ENCODE measurements at regions not wholly inside any gene's neighbourhood (a gene's known extent, or its start where the extent isn't known, plus 50 kb on each side); places are given as distances from the start of the nearest gene placed in this dataset.

DNA sequence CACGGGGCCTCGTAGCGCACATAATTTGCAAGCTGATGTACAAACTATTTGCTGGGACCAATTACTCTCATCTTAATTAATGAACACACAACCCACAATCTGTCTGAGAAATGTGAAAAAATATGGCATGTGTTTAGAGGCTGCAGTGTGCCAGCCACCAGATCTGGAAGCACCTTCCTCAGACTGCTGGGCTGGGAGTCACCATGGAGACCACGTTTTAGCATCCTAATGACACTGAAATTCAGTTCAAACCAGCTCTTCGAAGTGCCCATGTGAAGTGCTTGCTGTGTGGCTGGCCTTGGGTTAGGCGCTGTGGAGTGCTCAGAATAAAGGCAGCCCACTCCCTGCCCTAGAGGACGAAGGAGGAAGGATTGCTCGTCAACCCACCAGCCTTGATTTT lies 482.4 kb downstream of the OMA1 start:
- peaks cover 1% of the 10 kb centered on the region for H3K9me3 ChIP-seq (ENCODE audit: low read depth, low read length)
- no peak overlapping the region for H3K27ac ChIP-seq (ENCODE audit: low read depth, low read length)
- no peak overlapping the region for H2AFZ ChIP-seq (ENCODE audit: low read length)
- TF ChIP-seq, protein P1, sequence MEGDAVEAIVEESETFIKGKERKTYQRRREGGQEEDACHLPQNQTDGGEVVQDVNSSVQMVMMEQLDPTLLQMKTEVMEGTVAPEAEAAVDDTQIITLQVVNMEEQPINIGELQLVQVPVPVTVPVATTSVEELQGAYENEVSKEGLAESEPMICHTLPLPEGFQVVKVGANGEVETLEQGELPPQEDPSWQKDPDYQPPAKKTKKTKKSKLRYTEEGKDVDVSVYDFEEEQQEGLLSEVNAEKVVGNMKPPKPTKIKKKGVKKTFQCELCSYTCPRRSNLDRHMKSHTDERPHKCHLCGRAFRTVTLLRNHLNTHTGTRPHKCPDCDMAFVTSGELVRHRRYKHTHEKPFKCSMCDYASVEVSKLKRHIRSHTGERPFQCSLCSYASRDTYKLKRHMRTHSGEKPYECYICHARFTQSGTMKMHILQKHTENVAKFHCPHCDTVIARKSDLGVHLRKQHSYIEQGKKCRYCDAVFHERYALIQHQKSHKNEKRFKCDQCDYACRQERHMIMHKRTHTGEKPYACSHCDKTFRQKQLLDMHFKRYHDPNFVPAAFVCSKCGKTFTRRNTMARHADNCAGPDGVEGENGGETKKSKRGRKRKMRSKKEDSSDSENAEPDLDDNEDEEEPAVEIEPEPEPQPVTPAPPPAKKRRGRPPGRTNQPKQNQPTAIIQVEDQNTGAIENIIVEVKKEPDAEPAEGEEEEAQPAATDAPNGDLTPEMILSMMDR (IDR thresholded peaks at IDR 0.05; ENCODE audit: extremely low read depth, low read depth, low read length): no peak
- H3K36me3 ChIP-seq (ENCODE audit: insufficient read depth, low read length): no peaks in the 10 kb centered on the region
- no peak for DNase-seq (ENCODE audit: insufficient read length, low spot score, missing footprints)
- H3K4me1 ChIP-seq (ENCODE audit: insufficient read depth, low read length): no peaks in the 10 kb centered on the region
- H3K4me2 ChIP-seq (ENCODE audit: insufficient read depth, low read length): no peak overlapping the region
- H4K20me1 ChIP-seq (ENCODE audit: insufficient read depth, low read length): no peaks in the 10 kb centered on the region
- no peaks in the 10 kb centered on the region for H3K27me3 ChIP-seq (ENCODE audit: insufficient read depth, low read length)
- no peak overlapping the region for H3K4me3 ChIP-seq (ENCODE audit: insufficient read depth, low read length)
- no peaks in the 10 kb centered on the region for H3K79me2 ChIP-seq (ENCODE audit: insufficient read depth, low read length)

DNA sequence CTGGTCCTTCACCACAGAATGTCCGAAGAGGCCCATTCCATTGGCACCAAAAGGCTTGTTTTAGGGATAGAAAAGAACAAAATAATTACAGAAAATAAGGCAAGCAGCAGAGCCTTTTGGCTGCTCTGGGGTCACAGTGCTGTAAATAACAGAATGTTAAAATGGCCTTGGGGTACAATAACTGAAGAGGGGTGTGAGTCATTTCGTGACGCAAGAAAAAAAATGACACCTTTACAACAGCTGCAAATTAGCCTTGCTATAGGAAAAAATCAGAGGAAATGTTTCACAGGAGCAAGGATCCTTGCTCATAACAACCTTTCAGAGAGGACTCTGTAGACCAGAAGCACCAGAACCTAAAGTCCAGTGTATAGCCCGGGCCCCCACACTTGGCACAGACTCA lies 483.4 kb downstream of the OMA1 start:
- TF ChIP-seq, protein P1 (IDR thresholded peaks at IDR 0.05; ENCODE audit: extremely low read depth, low read depth, low read length): no peak
- no peaks in the 10 kb centered on the region for H3K4me1 ChIP-seq (ENCODE audit: insufficient read depth, low read length)

DNA sequence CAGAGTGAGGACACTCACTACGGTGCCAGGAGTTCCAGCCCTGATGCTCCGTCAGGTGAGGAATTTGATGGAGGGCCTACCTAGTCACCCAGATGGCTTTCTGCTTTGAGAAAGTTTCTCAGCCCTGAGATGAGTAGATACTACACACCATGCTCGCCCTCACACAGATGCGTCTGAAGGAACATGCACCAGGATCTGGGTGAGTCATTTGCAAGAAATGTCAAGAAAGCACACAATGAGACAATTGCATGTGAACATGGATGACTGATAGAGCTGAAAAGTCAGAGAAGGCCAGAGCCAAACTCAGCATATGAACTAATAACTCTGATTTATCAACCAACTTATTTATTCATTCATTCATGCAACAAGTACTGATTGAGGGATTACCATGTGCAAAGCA lies 483.9 kb downstream of the OMA1 start:
- H3K79me2 ChIP-seq (ENCODE audit: insufficient read depth, low read length): no peaks in the 10 kb centered on the region
- H3K9me3 ChIP-seq (ENCODE audit: low read depth, low read length): peaks cover 4% of the 10 kb centered on the region
- H3K4me2 ChIP-seq (ENCODE audit: insufficient read depth, low read length): no peak overlapping the region
- TF ChIP-seq, protein P1 (IDR thresholded peaks at IDR 0.05; ENCODE audit: extremely low read depth, low read depth, low read length): no peak
- DNase-seq (ENCODE audit: insufficient read length, low spot score, missing footprints): no peak
- H3K4me3 ChIP-seq (ENCODE audit: insufficient read depth, low read length): no peak overlapping the region
- H3K27ac ChIP-seq (ENCODE audit: low read depth, low read length): no peak overlapping the region
- H3K36me3 ChIP-seq (ENCODE audit: insufficient read depth, low read length): no peaks in the 10 kb centered on the region
- H4K20me1 ChIP-seq (ENCODE audit: insufficient read depth, low read length): no peaks in the 10 kb centered on the region
- no peaks in the 10 kb centered on the region for H3K4me1 ChIP-seq (ENCODE audit: insufficient read depth, low read length)
- no peaks in the 10 kb centered on the region for H3K27me3 ChIP-seq (ENCODE audit: insufficient read depth, low read length)
- no peak overlapping the region for H2AFZ ChIP-seq (ENCODE audit: low read length)

More for the DNA sequence above, 483.4 kb downstream of the OMA1 start:
- no peaks in the 10 kb centered on the region for H3K36me3 ChIP-seq (ENCODE audit: insufficient read depth, low read length)
- DNase-seq (ENCODE audit: insufficient read length, low spot score, missing footprints): no peak
- H3K4me3 ChIP-seq (ENCODE audit: insufficient read depth, low read length): no peak overlapping the region
- no peak overlapping the region for H3K27ac ChIP-seq (ENCODE audit: low read depth, low read length)
- no peaks in the 10 kb centered on the region for H3K79me2 ChIP-seq (ENCODE audit: insufficient read depth, low read length)
- H3K4me2 ChIP-seq (ENCODE audit: insufficient read depth, low read length): no peak overlapping the region
- no peaks in the 10 kb centered on the region for H4K20me1 ChIP-seq (ENCODE audit: insufficient read depth, low read length)
- H3K27me3 ChIP-seq (ENCODE audit: insufficient read depth, low read length): no peaks in the 10 kb centered on the region
- no peak overlapping the region for H2AFZ ChIP-seq (ENCODE audit: low read length)
- H3K9me3 ChIP-seq (ENCODE audit: low read depth, low read length): peaks cover 4% of the 10 kb centered on the region

DNA sequence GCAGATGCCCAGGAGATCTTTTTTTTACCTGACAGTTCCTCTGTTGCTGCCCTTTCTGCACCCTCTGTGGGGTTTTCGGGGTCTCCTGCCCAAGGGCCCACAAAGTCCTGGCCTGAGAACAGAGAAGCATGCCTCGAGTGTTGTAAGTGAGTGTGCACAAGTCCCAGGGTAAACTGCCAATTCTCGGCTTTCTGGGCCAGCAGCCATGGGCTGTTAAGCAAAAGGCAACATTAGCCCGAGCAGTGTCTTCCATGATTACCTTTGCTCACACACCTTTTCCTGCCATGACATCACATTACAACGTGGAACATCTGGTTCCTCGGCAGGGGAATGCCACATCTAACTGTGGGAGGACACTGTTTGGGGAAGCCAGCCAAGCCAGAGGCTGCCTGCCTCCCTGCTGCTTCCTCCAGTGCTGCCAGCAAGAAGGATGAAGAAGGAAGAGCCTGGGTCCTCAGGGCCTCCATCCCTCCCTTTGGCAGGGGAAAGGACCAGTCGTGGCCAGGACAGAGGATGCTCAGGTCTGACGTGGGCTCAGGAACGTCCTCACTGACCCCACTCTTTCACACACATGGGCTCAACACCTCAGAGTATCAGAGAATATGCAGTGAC lies 485.9 kb downstream of the OMA1 start:
- TF ChIP-seq, protein P1 (IDR thresholded peaks at IDR 0.05; ENCODE audit: extremely low read depth, low read depth, low read length): no peak
- Histone ChIP-seq H3K27ac (ENCODE audit: low read depth, low read length) (no peak overlapping the region), H3K4me1 (ENCODE audit: insufficient read depth, low read length) (no peaks in the 10 kb centered on the region), H3K4me2 (ENCODE audit: insufficient read depth, low read length) (no peak overlapping the region), H3K4me3 (ENCODE audit: insufficient read depth, low read length) (no peak overlapping the region), H3K79me2 (ENCODE audit: insufficient read depth, low read length) (no peaks in the 10 kb centered on the region), H4K20me1 (ENCODE audit: insufficient read depth, low read length) (no peaks in the 10 kb centered on the region), H3K9me3 (ENCODE audit: low read depth, low read length) (peaks cover 4% of the 10 kb centered on the region), H3K36me3 (ENCODE audit: insufficient read depth, low read length) (no peaks in the 10 kb centered on the region), H3K27me3 (ENCODE audit: insufficient read depth, low read length) (no peaks in the 10 kb centered on the region), H2AFZ (ENCODE audit: low read length) (no peak overlapping the region)
- DNase-seq (ENCODE audit: insufficient read length, low spot score, missing footprints): no peak
